NCI-H748 (cell line): ENCODE measurements at regions not wholly inside any gene's neighbourhood (a gene's known extent, or its start where the extent isn't known, plus 50 kb on each side); places are given as distances from the start of the nearest gene placed in this dataset.

Experiments used
- DNase-seq: peaks from one replicate; lab custom pipeline; 2025; ENCODE audit not compliant: unreplicated experiment; lab: John Stamatoyannopoulos, UW

DNA sequence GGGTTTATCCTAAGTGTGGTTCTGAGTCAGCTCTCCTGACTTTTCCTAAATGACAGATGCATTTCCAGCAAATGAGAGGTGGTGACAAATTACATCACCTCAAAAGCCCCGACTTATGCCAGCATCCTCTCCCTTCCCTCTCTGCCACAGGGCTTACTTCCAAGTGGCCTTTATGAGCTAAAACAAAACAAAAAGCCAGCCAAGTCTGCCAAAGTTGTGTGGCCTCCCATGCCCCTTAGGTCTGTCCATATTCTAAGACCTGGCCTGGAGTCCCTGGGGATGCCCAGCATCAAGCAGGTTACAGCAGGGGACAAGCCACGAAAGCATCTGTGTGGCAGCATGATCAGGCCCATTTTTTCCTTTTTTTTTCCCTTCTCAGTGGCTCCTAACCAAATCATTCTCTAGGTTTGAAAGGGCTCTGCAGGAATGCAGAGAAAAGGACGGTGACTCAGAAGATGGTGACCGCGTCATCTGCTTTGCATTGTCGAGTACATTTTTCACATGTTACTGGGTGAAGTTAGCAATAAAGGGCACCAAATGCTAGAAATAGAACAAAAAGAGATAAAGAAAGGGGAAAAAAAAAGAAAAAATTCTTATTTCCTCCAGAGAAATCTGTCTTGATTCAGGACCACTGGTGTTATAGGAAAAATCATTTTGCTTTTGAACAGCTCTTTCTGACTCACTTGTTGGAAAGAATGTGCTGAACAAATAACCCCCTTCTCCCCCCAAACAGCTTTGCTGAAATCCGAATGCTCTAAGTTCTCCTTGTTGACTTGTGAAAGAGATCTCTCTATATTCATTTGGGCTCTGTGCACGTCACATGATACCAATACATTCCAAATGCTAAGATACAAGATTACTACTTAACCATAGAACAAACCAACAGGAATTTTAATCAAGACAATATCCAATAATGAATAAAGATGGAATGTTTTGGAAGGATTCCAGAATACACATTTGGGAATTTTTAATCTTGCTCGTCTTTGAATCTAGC lies 178.7 kb downstream of the EN1 start:
- no peak for DNase-seq

- no peak for DNase-seq
Measured at GRCh38 chr2:118667964-118668363, 179.5 kb downstream of the EN1 start.

GRCh38 chr2:118667348-118667747 lies 180.1 kb downstream of the EN1 start:
- no peak for DNase-seq

DNA sequence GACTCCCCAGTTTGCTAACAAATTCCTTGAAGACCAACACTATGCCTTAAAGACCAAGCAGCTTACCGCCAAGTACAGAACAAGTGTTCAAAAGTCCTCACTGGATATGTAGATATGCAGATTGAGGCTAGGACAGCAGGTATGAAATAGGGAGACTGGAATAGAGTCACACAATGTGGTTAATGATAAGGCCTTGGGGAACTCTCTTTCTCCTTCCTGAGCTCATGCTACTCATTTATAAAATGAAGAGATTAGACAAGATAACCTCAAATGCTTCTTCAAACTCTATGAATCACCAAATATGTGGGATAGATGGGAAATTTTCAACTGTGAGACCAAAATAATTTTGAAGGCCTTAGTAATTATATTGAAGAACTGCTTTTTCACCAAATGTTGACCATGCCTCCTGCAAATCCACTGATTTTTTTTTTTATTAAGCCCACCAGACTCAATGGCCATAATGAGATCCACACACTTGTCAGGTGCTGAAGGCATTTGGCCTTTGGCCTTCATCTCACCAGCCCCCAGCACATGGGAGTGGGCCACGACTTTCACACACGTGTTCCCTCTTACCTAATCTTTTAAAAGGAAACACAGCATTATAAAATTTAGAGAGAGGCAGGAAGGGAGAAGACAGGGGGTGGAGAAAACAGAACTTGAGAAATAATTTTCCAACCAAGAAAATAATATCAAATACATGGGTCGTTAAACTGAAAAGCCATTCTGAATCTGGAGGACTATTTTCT lies 181.5 kb downstream of the EN1 start:
- DNase-seq, result no peak

DNA sequence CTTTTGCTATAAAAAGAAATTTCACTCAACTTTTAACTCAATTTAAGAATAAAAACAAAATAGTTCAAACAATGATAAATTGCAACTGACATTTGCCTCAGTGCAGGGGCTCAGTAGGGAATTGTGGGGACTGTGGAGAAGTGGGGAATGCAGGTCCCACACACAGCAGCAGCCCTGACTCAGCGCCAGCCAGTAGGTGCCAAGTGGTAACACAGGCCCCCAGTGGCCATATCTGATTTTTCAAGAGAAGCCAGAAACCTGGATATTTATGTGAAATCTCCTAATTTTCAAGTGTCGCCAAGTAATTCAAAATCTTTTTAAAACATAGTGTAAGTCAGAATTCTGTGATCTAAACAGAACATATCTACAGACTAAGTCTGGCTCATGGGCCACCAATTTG lies 186.3 kb downstream of the EN1 start:
- no peak for DNase-seq

DNA sequence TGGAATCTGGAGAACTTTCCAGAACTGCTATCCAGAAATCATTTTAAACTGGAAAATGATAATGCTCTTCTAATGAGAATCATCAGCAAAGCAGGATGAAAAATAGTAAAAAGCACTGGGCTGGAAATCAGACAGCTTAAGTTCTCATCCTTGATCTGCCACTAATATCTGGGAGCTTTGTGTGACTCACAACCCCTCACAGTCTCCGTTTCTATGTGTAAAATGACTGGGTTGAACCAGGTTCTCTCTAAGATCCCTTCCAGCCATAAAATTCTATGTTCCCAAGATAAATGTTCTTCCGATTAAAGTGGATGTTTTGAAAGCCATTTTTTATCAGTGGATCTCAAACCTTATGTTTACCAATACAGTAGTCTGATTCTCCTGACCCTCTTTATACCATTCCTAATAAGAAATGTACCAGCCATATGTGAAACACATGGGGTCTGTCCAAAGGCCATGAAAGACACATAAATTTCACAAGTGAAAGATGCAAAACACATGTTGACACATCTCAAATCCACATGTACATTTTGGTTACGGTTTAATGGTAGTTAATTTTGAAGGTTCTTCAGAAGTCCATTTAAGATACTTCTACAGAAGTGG lies 188.8 kb downstream of the EN1 start:
- no peak for DNase-seq

DNA sequence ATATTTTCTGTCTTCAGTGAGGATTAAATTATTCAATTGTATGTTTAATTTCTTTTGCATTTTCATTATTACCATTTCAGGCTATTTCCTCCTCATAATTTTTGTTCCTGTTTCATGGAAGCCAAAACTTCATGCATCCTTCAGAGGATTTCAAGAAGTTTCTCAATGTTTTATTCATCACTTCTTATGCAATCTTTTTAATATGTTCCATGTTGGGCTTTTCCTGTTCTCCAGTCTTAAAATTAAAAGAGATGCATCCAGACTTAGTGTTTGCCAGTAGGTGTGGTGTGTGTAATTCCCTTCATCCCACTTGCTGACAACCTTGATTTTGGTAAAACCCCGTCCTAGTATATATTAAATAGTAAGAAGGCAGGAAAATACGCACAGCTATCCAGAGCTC lies 190.0 kb downstream of the EN1 start:
- no peak for DNase-seq

DNA sequence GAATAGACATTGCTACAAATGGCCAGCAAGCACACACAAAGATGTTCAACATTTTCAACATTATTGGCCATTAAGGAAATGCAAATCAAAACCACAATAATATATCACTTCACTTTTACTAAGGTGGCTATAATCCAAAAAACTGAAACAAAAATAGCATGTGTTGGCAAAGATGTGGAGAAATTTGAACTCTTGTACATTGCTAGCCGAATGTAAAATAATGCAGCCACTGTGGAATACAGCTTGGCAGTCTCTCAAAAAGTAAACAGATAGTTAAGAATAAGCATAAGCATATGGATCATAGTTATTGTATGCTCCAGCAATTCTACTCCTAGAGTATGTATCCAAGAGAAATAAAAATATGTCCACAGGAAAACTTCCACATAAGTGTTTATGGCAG lies 192.5 kb downstream of the EN1 start:
- DNase-seq, result no peak

GRCh38 chr2:118650327-118650726 lies 197.1 kb downstream of the EN1 start:
- no peak for DNase-seq

- DNase-seq, result no peak
Measured at GRCh38 chr2:118645876-118646275, 201.6 kb downstream of the EN1 start.

- DNase-seq, result no peak
Measured at GRCh38 chr2:118644190-118644589, 203.3 kb downstream of the EN1 start.

DNA sequence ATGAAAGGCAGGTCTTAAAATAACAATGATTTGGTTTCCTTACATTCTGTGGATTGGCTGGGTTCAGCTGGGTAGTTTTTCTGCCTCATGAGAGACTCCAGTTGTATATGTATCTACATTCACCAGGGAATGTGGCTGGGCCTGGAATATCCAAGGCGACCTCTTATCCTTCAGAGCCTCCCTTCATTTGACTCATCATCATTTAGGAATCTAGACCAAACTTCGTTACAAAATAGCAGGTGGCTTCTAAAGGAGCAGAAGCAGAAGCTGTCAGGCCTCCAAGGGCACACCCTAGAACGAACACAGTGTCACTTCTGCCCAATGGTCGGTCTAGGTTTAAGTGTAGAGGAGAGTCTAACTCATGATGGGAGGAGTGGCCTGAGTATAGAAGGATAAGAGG lies 204.2 kb downstream of the EN1 start:
- no peak for DNase-seq

DNA sequence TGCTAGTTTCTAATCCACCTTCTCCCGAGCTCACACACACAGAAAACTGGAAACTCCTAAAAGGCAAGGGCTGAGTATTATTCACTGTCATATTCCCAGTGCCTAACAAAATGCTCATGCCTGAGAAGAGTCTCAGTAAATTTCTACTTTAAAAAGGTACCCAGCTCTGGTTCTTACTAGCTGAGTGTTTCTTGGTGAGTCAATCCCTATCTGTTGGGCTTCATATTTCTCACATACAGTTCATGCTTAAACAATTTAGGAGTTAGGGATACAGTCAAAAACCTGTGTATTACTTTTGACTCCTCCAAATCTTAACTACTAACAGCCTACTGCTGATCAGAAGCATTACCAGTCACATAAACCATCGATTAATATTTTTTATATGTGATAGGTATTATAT lies 204.9 kb downstream of the EN1 start:
- no peak for DNase-seq

DNA sequence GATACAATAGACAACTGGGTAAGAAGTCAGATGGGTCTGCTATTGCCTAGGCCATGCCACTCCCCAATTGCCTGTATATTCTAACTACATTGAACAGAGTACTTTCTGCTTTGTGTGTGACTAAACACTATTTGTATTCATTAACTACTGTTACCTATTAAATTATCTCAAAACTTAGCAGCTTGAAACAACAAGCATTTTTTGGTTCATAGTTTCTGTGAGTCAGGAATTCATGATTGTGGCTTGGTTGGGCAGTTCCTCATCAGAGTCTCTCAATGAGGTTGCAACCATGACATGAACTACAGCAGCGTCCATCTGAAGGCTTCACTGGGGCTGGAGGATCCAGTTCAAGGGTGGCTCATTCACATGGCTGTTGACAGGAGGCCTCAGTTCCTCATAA lies 205.7 kb downstream of the EN1 start:
- no peak for DNase-seq

GRCh38 chr2:118639371-118639770 lies 208.1 kb downstream of the EN1 start:
- no peak for DNase-seq

DNA sequence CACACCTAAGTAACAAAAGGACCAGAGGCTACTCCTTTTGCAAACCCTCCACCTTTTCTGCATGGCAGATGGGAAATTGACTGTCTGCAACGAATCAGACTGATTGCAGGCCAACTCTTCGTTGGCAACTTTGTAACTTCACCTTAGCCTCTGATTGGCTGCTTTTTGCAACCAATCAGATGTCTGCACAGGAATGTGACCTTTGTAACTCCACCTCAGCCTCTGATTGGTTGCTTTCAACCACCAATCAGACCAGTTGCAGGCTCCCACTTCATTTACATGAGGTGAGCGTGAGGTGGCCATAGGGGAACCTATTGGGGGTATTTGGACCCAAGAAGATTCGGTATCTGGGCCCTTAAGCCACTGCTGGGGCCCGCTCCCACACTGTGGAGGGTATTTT lies 209.0 kb downstream of the EN1 start:
- DNase-seq, result no peak

GRCh38 chr2:118635891-118636290 lies 211.6 kb downstream of the EN1 start:
- no peak for DNase-seq

GRCh38 chr2:118634876-118635275 lies 212.6 kb downstream of the EN1 start:
- DNase-seq, result no peak

DNA sequence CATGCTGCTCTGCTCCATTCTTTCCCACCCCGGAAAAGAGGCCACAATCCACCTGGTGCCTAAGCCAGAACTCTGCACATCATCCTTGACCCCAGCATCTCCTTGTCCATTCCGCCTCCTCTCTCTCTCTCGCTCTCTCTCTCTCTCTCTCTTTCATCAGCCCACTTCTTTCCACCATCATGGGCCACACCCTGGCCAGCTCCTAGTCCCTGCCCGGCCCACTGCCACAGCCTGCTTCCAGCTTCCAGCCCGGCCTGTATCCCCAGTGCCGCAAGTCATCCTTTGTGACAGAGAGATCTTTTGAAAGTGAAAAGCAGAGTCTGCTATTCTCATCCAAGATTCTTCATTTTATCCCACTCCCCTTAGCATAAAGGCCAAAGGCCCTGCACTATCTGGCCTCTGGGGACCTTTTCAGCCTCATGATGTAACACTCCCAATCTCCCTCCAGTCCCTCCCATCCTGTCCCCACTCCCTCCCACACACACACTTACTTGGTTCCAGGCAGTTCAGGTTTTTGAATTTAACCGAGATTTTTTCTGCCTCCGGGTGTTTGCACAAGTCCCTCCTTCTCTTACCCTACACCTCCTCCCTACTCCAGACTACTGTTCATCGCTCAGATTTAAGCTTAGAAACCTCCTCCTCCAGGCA lies 214.0 kb downstream of the EN1 start:
- DNase-seq, result no peak

- no peak for DNase-seq
Measured at GRCh38 chr2:118632921-118633320, 214.5 kb downstream of the EN1 start.

GRCh38 chr2:118627156-118627555 lies 220.3 kb downstream of the EN1 start:
- no peak for DNase-seq
